Spinal cord (tissue), 9 donors: ENCODE measurements at regions not wholly inside any gene's neighbourhood (a gene's known extent, or its start where the extent isn't known, plus 50 kb on each side); places are given as distances from the start of the nearest gene placed in this dataset.

Experiments used
- DNase-seq, 6 donors: peaks; one replicate each; pipeline versions ENCODE4 v3.0.0 to v3.0.0-alpha.2; 2013 to 2015; ENCODE audit warnings: low spot score in 6 of 6, low read depth in 4 of 6
- H3K27ac ChIP-seq: one replicate; pipeline ENCODE4 v1.5.1; 2013; ENCODE audit warnings: low read depth, low read length, control low read depth
- H3K27me3 ChIP-seq: one replicate; pipeline ENCODE4 v1.6.1; 2013; ENCODE audit warnings: low read length; ENCODE audit not compliant: control insufficient read depth, insufficient read depth
- H3K36me3 ChIP-seq: one replicate; pipeline ENCODE4 v1.6.1; 2013; ENCODE audit warnings: low read length; ENCODE audit not compliant: control insufficient read depth, insufficient read depth
- H3K4me1 ChIP-seq: one replicate; pipeline ENCODE4 v1.6.1; 2013; ENCODE audit warnings: low read length; ENCODE audit not compliant: control insufficient read depth, insufficient read depth
- H3K4me3 ChIP-seq: one replicate; pipeline ENCODE4 v1.5.1; 2013; ENCODE audit warnings: low read depth, low read length, control low read depth
- H3K9me3 ChIP-seq: one replicate; pipeline ENCODE4 v1.6.1; 2013; ENCODE audit warnings: low read length; ENCODE audit not compliant: control insufficient read depth, insufficient read depth
- WGBS: methylation state at CpG from one replicate; pipeline ENCODE4 v1.1.5; 2013; ENCODE audit warnings: missing lambda C conversion rate; ENCODE audit not compliant: insufficient coverage; 5-methylcytosine and 5-hydroxymethylcytosine counted together
- donor health status: healthy.

GRCh38 chrX:124796989-124797388 lies 450.6 kb downstream of the SH2D1A start:
- no peak overlapping the region for H3K27ac ChIP-seq

GRCh38 chrX:124804962-124805361 lies 458.6 kb downstream of the SH2D1A start:
- Histone ChIP-seq H3K4me3 (no peak overlapping the region), H3K36me3 (no peaks in the 10 kb centered on the region)
- DNase-seq, result no peak

More at GRCh38 chrX:124796989-124797388, 450.6 kb downstream of the SH2D1A start:
- Histone ChIP-seq H3K4me1 (no peaks in the 10 kb centered on the region), H3K4me3 (no peak overlapping the region), H3K36me3 (no peaks in the 10 kb centered on the region), H3K9me3 (peaks cover 2% of the 10 kb centered on the region), H3K27me3 (no peaks in the 10 kb centered on the region)
- no peak for DNase-seq
- WGBS, result 40% methylated on average over 2 of the region's 3 CpGs

GRCh38 chrX:124805486-124805885 lies 459.1 kb downstream of the SH2D1A start:
- H3K4me3 ChIP-seq, result no peak overlapping the region
- H3K27ac ChIP-seq, result no peak overlapping the region
- H3K9me3 ChIP-seq, result no peaks in the 10 kb centered on the region
- H3K27me3 ChIP-seq, result no peaks in the 10 kb centered on the region
- no peaks in the 10 kb centered on the region for H3K36me3 ChIP-seq
- WGBS, result 70% methylated on average over 3 of the region's 4 CpGs
- H3K4me1 ChIP-seq, result no peaks in the 10 kb centered on the region
- no peak for DNase-seq

More at GRCh38 chrX:124804962-124805361, 458.6 kb downstream of the SH2D1A start:
- no peaks in the 10 kb centered on the region for H3K9me3 ChIP-seq
- no peak overlapping the region for H3K27ac ChIP-seq
- no peaks in the 10 kb centered on the region for H3K27me3 ChIP-seq
- no CpG with 5 or more reads among the region's 2 CpGs for WGBS
- no peaks in the 10 kb centered on the region for H3K4me1 ChIP-seq

- Histone ChIP-seq H3K4me1 (no peaks in the 10 kb centered on the region), H3K27ac (no peak overlapping the region), H3K9me3 (no peaks in the 10 kb centered on the region), H3K36me3 (no peaks in the 10 kb centered on the region), H3K27me3 (no peaks in the 10 kb centered on the region), H3K4me3 (no peak overlapping the region)
- whole genome bisulfite sequencing, result no CpG with 5 or more reads among the region's 1 CpG
- DNase-seq, result no peak
These were observed 467.7 kb downstream of the SH2D1A start for GRCh38 chrX:124814106-124814505.

GRCh38 chrX:124818033-124818432 lies 471.7 kb downstream of the SH2D1A start:
- no CpG with 5 or more reads among the region's 5 CpGs for WGBS
- H3K27me3 ChIP-seq, result no peaks in the 10 kb centered on the region

GRCh38 chrX:124818764-124819163 lies 472.4 kb downstream of the SH2D1A start:
- no peaks in the 10 kb centered on the region for H3K4me1 ChIP-seq
- no peaks in the 10 kb centered on the region for H3K9me3 ChIP-seq
- no peak overlapping the region for H3K27ac ChIP-seq
- H3K27me3 ChIP-seq, result no peaks in the 10 kb centered on the region
- no peak overlapping the region for H3K4me3 ChIP-seq
- DNase-seq, result no peak
- no peaks in the 10 kb centered on the region for H3K36me3 ChIP-seq
- WGBS, result no CpG with 5 or more reads among the region's 1 CpG

More at GRCh38 chrX:124818033-124818432, 471.7 kb downstream of the SH2D1A start:
- no peak for DNase-seq
- Histone ChIP-seq H3K27ac (no peak overlapping the region), H3K4me1 (no peaks in the 10 kb centered on the region), H3K4me3 (no peak overlapping the region), H3K9me3 (no peaks in the 10 kb centered on the region), H3K36me3 (no peaks in the 10 kb centered on the region)

GRCh38 chrX:124820738-124821137 lies 474.4 kb downstream of the SH2D1A start:
- H3K27me3 ChIP-seq, result no peaks in the 10 kb centered on the region
- H3K4me1 ChIP-seq, result no peaks in the 10 kb centered on the region
- H3K4me3 ChIP-seq, result no peak overlapping the region
- 100% methylated on average over 1 of the region's 1 CpG for WGBS
- DNase-seq, result no peak
- H3K9me3 ChIP-seq, result no peaks in the 10 kb centered on the region
- no peaks in the 10 kb centered on the region for H3K36me3 ChIP-seq
- H3K27ac ChIP-seq, result no peak overlapping the region

GRCh38 chrX:124827258-124827845 lies 481.0 kb downstream of the SH2D1A start:
- Histone ChIP-seq H3K36me3 (no peaks in the 10 kb centered on the region), H3K4me1 (no peaks in the 10 kb centered on the region), H3K9me3 (no peaks in the 10 kb centered on the region), H3K27ac (no peak overlapping the region), H3K27me3 (no peaks in the 10 kb centered on the region), H3K4me3 (no peak overlapping the region)
- no peak for DNase-seq
- 100% methylated on average over 1 of the region's 6 CpGs for WGBS

GRCh38 chrX:124829930-124830329 lies 483.6 kb downstream of the SH2D1A start:
- WGBS, result 80% methylated on average over 4 of the region's 5 CpGs
- Histone ChIP-seq H3K27me3 (no peaks in the 10 kb centered on the region), H3K27ac (no peak overlapping the region), H3K4me1 (no peaks in the 10 kb centered on the region), H3K9me3 (no peaks in the 10 kb centered on the region), H3K4me3 (no peak overlapping the region), H3K36me3 (no peaks in the 10 kb centered on the region)
- no peak for DNase-seq

GRCh38 chrX:124836786-124837185 lies 482.9 kb upstream of the TEX13C start:
- Histone ChIP-seq H3K4me1 (no peaks in the 10 kb centered on the region), H3K27me3 (no peaks in the 10 kb centered on the region), H3K27ac (no peak overlapping the region), H3K36me3 (no peaks in the 10 kb centered on the region), H3K4me3 (no peak overlapping the region), H3K9me3 (no peaks in the 10 kb centered on the region)
- no CpG with 5 or more reads among the region's 3 CpGs for WGBS
- no peak for DNase-seq
